H1 (cell line): ENCODE measurements at regions not wholly inside any gene's neighbourhood (a gene's known extent, or its start where the extent isn't known, plus 50 kb on each side); places are given as distances from the start of the nearest gene placed in this dataset.
A peak's percentile ranks its signal among the peaks of the same experiment; 100 is the strongest.
"Not testable (repeated sequence)": the region's sequence is repeated elsewhere in the genome, so short reads cannot be mapped to it uniquely, and the experiment has no call there.

ENCODE experiments used
- CTCF ChIA-PET: fragments of 300-600 bp; sonication (Branson Sonifier 250); formaldehyde crosslinking; loops from one replicate; lab custom pipeline; 2021; ENCODE audit not compliant: partially characterized antibody; lab: Charles Lee
- POLR2A ChIA-PET: fragments of 300-600 bp; sonication (Branson Sonifier 250); formaldehyde crosslinking; loops from one replicate; lab custom pipeline; 2021; ENCODE audit warnings: inconsistent platforms; ENCODE audit not compliant: partially characterized antibody; lab: Charles Lee
- DNase-seq, 2 experiments: peaks; one replicate each; pipeline versions ENCODE4 v3.0.0 to v3.0.0-alpha.2; 2010 to 2022; ENCODE audit warnings: low spot score in 2 of 2, low read depth in 1 of 2, mixed read lengths in 1 of 2
- FAIRE-seq: peaks from 2 replicates; lab custom pipeline; 2011; peaks lifted over from hg19 to GRCh38; lab: Jason Lieb, UNC
- H2AFZ ChIP-seq: 2 replicates; pipeline ENCODE4 v1.8.1; 2012; ENCODE audit warnings: low read length, inconsistent platforms
- H2AK5ac ChIP-seq: 2 replicates; pipeline ENCODE4 v1.6.1; 2013; ENCODE audit warnings: low read depth, low read length
- H2BK120ac ChIP-seq: replicated peaks from 2 replicates; pipeline ENCODE3; 2013; ENCODE audit warnings: low read depth, low read length, inconsistent platforms
- H2BK12ac ChIP-seq: 2 replicates; pipeline ENCODE4 v1.6.1; 2013; ENCODE audit warnings: low read depth, low read length
- H2BK15ac ChIP-seq: 2 replicates; pipeline ENCODE4 v1.6.1; 2013; ENCODE audit warnings: low read length
- H2BK20ac ChIP-seq: 2 replicates; pipeline ENCODE4 v1.6.1; 2013; ENCODE audit warnings: low read length
- H2BK5ac ChIP-seq: 2 replicates; pipeline ENCODE4 v1.6.1; 2013; ENCODE audit warnings: low read depth, low read length
- H3K14ac ChIP-seq: 2 replicates; pipeline ENCODE4 v1.6.1; 2013; ENCODE audit warnings: inconsistent platforms; ENCODE audit not compliant: insufficient read length
- H3K18ac ChIP-seq: 2 replicates; pipeline ENCODE4 v1.6.1; 2013; ENCODE audit warnings: low read length; ENCODE audit errors: extremely low read depth
- H3K23ac ChIP-seq: 2 replicates; pipeline ENCODE4 v1.6.1; 2013; ENCODE audit warnings: inconsistent platforms; ENCODE audit not compliant: insufficient read length
- H3K23me2 ChIP-seq: 2 replicates; pipeline ENCODE4 v1.6.1; 2013; ENCODE audit warnings: low read depth, low read length
- H3K27ac ChIP-seq: 2 replicates; pipeline ENCODE4 v1.6.1; 2011; ENCODE audit warnings: low read depth, low read length, inconsistent platforms
- H3K27me3 ChIP-seq, 4 experiments: replicated peaks in 1 of 4; 1 replicate in 1 of 4; 2 replicates in 3 of 4; pipeline versions ENCODE4 v1.6.1 to v1.8.1; 2011 to 2013; ENCODE audit warnings: low read length in 3 of 4, mild to moderate bottlenecking in 3 of 4, inconsistent platforms in 2 of 4, mixed read lengths in 2 of 4, moderate library complexity in 1 of 4; ENCODE audit not compliant: control insufficient read depth in 3 of 4, insufficient read depth in 3 of 4; ENCODE audit errors: extremely low read depth in 1 of 4
- H3K36me3 ChIP-seq, 4 experiments: 2 replicates each; pipeline versions ENCODE4 v1.6.1 to v1.8.1; 2011 to 2013; ENCODE audit warnings: mild to moderate bottlenecking in 4 of 4, low read length in 3 of 4, moderate library complexity in 2 of 4, control low read depth in 1 of 4, inconsistent platforms in 1 of 4; ENCODE audit not compliant: insufficient read depth in 4 of 4, control insufficient read depth in 2 of 4
- H3K4ac ChIP-seq: replicated peaks from 2 replicates; pipeline ENCODE3; 2013; ENCODE audit warnings: low read length, low read depth, mixed read lengths, inconsistent platforms; ENCODE audit not compliant: insufficient read length
- H3K4me1 ChIP-seq, 4 experiments: replicated peaks in 1 of 4; 1 replicate in 1 of 4; 2 replicates in 3 of 4; pipeline versions ENCODE4 v1.6.1 to v1.8.1; 2011 to 2013; ENCODE audit warnings: low read length in 3 of 4, inconsistent platforms in 2 of 4, mixed read lengths in 1 of 4; ENCODE audit not compliant: insufficient read depth in 4 of 4, control insufficient read depth in 3 of 4
- H3K4me2 ChIP-seq, 2 experiments: 2 replicates each; pipeline versions ENCODE4 v1.6.1 to v1.8.1; 2011 to 2013; ENCODE audit warnings: low read depth in 2 of 2, low read length in 2 of 2, control low read depth in 1 of 2, inconsistent platforms in 1 of 2, mild to moderate bottlenecking in 1 of 2; ENCODE audit not compliant: insufficient read depth in 1 of 2
- H3K4me3 ChIP-seq, 4 experiments: fragments of 200-600, 300-600 bp in 1 of 4; sonication (generic), shearing (Covaris generic), sonication (Bioruptor Twin) in 1 of 4; 2 replicates each; pipeline versions ENCODE4 v1.5.1 to v1.8.1; 2011 to 2016; ENCODE audit warnings: low read length in 4 of 4, low read depth in 3 of 4, control low read depth in 2 of 4, inconsistent platforms in 2 of 4, mild to moderate bottlenecking in 2 of 4, mixed read lengths in 1 of 4, moderate library complexity in 1 of 4; ENCODE audit not compliant: insufficient read depth in 2 of 4; ENCODE audit errors: extremely low read depth in 1 of 4
- H3K56ac ChIP-seq: replicated peaks from 2 replicates; pipeline ENCODE3; 2013; ENCODE audit warnings: low read depth, mild to moderate bottlenecking, mixed read lengths, low read length, inconsistent platforms; ENCODE audit not compliant: insufficient read length
- H3K79me1 ChIP-seq: 2 replicates; pipeline ENCODE4 v1.6.1; 2013; ENCODE audit warnings: low read depth, low read length, control low read depth
- H3K79me2 ChIP-seq, 2 experiments: 2 replicates each; pipeline versions ENCODE4 v1.6.1 to v1.8.1; 2012 to 2013; ENCODE audit warnings: low read length in 2 of 2, mild to moderate bottlenecking in 2 of 2, inconsistent platforms in 1 of 2; ENCODE audit not compliant: insufficient read depth in 2 of 2, control insufficient read depth in 1 of 2
- H3K9ac ChIP-seq, 4 experiments: replicated peaks in 1 of 4; 1 replicate in 1 of 4; 2 replicates in 3 of 4; pipeline versions ENCODE4 v1.6.1 to v1.8.1; 2011 to 2013; ENCODE audit warnings: low read depth in 3 of 4, low read length in 3 of 4, control low read depth in 2 of 4, mild to moderate bottlenecking in 2 of 4, moderate library complexity in 2 of 4, inconsistent platforms in 1 of 4; ENCODE audit errors: extremely low read depth in 1 of 4
- H3K9me3 ChIP-seq, 2 experiments: 2 replicates each; pipeline versions ENCODE4 v1.6.1 to v1.8.1; 2012 to 2013; ENCODE audit warnings: mild to moderate bottlenecking in 2 of 2, moderate library complexity in 2 of 2, control low read depth in 1 of 2, inconsistent platforms in 1 of 2, low read depth in 1 of 2, low read length in 1 of 2, mixed read lengths in 1 of 2; ENCODE audit not compliant: insufficient read depth in 2 of 2
- H4K20me1 ChIP-seq, 2 experiments: replicated peaks in 1 of 2; 2 replicates each; pipeline versions ENCODE3 to v1.8.1; 2011 to 2013; ENCODE audit warnings: inconsistent platforms in 2 of 2, low read length in 2 of 2, mild to moderate bottlenecking in 1 of 2; ENCODE audit not compliant: insufficient read depth in 2 of 2, control insufficient read depth in 1 of 2
- H4K5ac ChIP-seq: 2 replicates; pipeline ENCODE4 v1.6.1; 2013; ENCODE audit warnings: low read length, low read depth, mixed read lengths, inconsistent platforms; ENCODE audit not compliant: insufficient read length
- H4K8ac ChIP-seq: 2 replicates; pipeline ENCODE4 v1.8.0; 2013; ENCODE audit warnings: mild to moderate bottlenecking, moderate library complexity, low read length, inconsistent platforms; ENCODE audit not compliant: insufficient read depth; ENCODE audit errors: extremely low read depth
- H4K91ac ChIP-seq: replicated peaks from 2 replicates; pipeline ENCODE3; 2013; ENCODE audit warnings: low read length, mixed read lengths, inconsistent platforms; ENCODE audit not compliant: insufficient read length
- CHD2 ChIP-seq: IDR thresholded peaks from 2 replicates; pipeline ENCODE4 v1.6.1; 2012; ENCODE audit warnings: low read length, improper control_type of control experiment
- CREB1 ChIP-seq: IDR thresholded peaks from 2 replicates; pipeline ENCODE4 v1.6.1; 2012; ENCODE audit warnings: inconsistent platforms
- FOSL1 ChIP-seq: IDR thresholded peaks from 2 replicates; pipeline ENCODE4 v1.6.1; 2011; ENCODE audit warnings: mild to moderate bottlenecking, low read depth, low read length, moderate library complexity; ENCODE audit not compliant: insufficient read depth
- MAX ChIP-seq: IDR thresholded peaks from 2 replicates; pipeline ENCODE4 v1.6.1; 2012; ENCODE audit warnings: inconsistent platforms
- POU5F1 ChIP-seq: IDR thresholded peaks from 2 replicates; pipeline ENCODE4 v1.6.1; 2011; ENCODE audit warnings: low read depth, mild to moderate bottlenecking, low read length, moderate library complexity
- RFX5 ChIP-seq: IDR thresholded peaks from 2 replicates; pipeline ENCODE4 v1.6.1; 2011; ENCODE audit warnings: low read depth, low read length, improper control_type of control experiment, borderline replicate concordance
- SP1 ChIP-seq: IDR thresholded peaks from 2 replicates; pipeline ENCODE4 v1.6.1; 2011; ENCODE audit warnings: low read depth, low read length
- WGBS, 2 experiments: shearing (Covaris generic) in 1 of 2; methylation state at CpG; one replicate each; pipeline versions ENCODE4 v1.1.6 to v1.1.7; 2013 to 2015; ENCODE audit warnings: low lambda C conversion rate in 2 of 2, mixed read lengths in 2 of 2, inconsistent platforms in 1 of 2, low coverage in 1 of 2, missing lambda C conversion rate in 1 of 2; ENCODE audit not compliant: insufficient replicate concordance in 2 of 2, insufficient coverage in 1 of 2, insufficient read length in 1 of 2; ENCODE audit errors: extremely low coverage in 1 of 2, missing lambda C conversion rate in 1 of 2; 5-methylcytosine and 5-hydroxymethylcytosine counted together

- TF ChIP-seq SP1, result peak; percentile 68
- no peak for TF ChIP-seq FOSL1
- peak; percentile 79 for TF ChIP-seq POU5F1
- TF ChIP-seq CREB1, result peak; percentile 81; the same call in 1 of the 2 replicates
- TF ChIP-seq RFX5, result no peak
- TF ChIP-seq MAX, result peak; percentile 85
- no peak for TF ChIP-seq CHD2
- TF ChIP-seq, all 59 proteins: peak for 12
Observed at GRCh38 chr20:53763707-53764414, 170.2 kb upstream of the ZNF217 start (continued).

- H3K23ac ChIP-seq, H3K4ac ChIP-seq, H4K8ac ChIP-seq, H2BK5ac ChIP-seq, H3K14ac ChIP-seq, H3K23me2 ChIP-seq, FAIRE-seq, H2BK15ac ChIP-seq, H3K9me3 ChIP-seq, CTCF ChIA-PET, H3K4me2 ChIP-seq, H3K18ac ChIP-seq, H2AFZ ChIP-seq, H2BK120ac ChIP-seq, H3K9ac ChIP-seq, H3K27ac ChIP-seq, DNase-seq, H4K20me1 ChIP-seq, H3K36me3 ChIP-seq, H3K79me1 ChIP-seq, H4K5ac ChIP-seq, H2BK20ac ChIP-seq, H3K79me2 ChIP-seq, POLR2A ChIA-PET, H3K56ac ChIP-seq, H3K27me3 ChIP-seq, H2AK5ac ChIP-seq, H3K4me3 ChIP-seq: not testable (repeated sequence)
- 91% methylated on average over 11 of the region's 11 CpGs; no CpG with 5 or more reads in 1 of the 2 experiments for WGBS, 2 experiments
- Histone ChIP-seq H4K91ac (peak overlapping the region; percentile 57), H3K4me1 (peaks cover 10 to 17% (median 14%) of the 10 kb centered on the region in 4 experiments; a peak in 6 of 7 replicates), H2BK12ac (peak overlapping the region; percentile 99; the same call in 1 of the 2 replicates)
Observed at GRCh38 chr20:53762423-53762798, 168.8 kb upstream of the ZNF217 start.
